Prostate gland (tissue), 2 donors: ENCODE measurements at regions not wholly inside any gene's neighbourhood (a gene's known extent, or its start where the extent isn't known, plus 50 kb on each side); places are given as distances from the start of the nearest gene placed in this dataset.

Source experiments
- POLR2A ChIP-seq: fragments of 450-650 bp; IDR thresholded peaks from one replicate; pipeline ENCODE4 v1.6.1; 2016; ENCODE audit warnings: antibody characterized with exemption, mild to moderate bottlenecking
- POLR2AphosphoS5 ChIP-seq: sonication (generic); formaldehyde crosslinking; IDR thresholded peaks from one replicate; pipeline ENCODE4 v1.6.1; 2017; ENCODE audit warnings: antibody characterized with exemption
- TF ChIP-seq, protein P1 (sequence below), 4 experiments: fragments of 200-600 bp in 2 of 4; fragments of 450-650 bp in 2 of 4; sonication (generic) in 2 of 4; IDR thresholded peaks; 1 replicate in 3 of 4; 2 replicates in 1 of 4; pipeline ENCODE4 v1.5.1; 2016 to 2019; ENCODE audit warnings: antibody characterized with exemption in 4 of 4, mild to moderate bottlenecking in 2 of 4, moderate library complexity in 2 of 4

DNA sequence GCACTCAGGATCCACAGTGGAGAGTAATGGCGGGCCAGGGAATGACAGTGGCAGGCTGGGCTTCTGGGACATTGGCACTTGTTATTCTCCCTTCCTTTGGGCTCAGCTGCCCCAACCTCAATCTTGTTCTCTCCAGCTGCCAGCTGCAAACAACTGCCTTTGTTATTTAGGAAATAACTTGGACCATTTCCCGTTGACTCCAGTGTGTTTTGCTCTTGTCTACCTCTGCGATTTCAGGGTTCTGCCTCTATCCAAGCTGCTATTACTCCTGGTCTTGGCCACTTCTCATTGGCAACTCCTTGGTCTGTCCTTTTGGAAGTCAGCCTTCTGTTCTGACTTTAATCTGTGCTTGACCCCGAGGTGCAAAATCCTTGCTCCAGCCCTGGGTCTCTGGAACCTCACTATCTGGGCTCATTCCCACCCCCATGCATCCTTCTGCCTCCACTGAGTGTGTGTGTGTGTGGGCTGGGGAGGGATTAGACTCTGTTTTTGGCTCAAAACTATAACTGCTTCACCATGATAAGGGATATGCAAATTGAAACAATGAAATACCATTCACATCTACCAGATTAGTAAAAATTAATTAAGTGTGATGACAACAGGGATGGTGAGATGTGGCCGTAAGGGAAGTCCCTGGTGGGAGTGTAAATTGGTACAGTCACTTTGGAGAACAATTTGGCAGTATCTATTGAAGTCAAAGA lies 134.1 kb upstream of the CXCR4 start:
- no peak for TF ChIP-seq POLR2A
- TF ChIP-seq, protein P1, sequence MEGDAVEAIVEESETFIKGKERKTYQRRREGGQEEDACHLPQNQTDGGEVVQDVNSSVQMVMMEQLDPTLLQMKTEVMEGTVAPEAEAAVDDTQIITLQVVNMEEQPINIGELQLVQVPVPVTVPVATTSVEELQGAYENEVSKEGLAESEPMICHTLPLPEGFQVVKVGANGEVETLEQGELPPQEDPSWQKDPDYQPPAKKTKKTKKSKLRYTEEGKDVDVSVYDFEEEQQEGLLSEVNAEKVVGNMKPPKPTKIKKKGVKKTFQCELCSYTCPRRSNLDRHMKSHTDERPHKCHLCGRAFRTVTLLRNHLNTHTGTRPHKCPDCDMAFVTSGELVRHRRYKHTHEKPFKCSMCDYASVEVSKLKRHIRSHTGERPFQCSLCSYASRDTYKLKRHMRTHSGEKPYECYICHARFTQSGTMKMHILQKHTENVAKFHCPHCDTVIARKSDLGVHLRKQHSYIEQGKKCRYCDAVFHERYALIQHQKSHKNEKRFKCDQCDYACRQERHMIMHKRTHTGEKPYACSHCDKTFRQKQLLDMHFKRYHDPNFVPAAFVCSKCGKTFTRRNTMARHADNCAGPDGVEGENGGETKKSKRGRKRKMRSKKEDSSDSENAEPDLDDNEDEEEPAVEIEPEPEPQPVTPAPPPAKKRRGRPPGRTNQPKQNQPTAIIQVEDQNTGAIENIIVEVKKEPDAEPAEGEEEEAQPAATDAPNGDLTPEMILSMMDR (IDR thresholded peaks at IDR 0.05): no peak
- no peak for TF ChIP-seq POLR2AphosphoS5
